Mucosa of descending colon (tissue), 3 donors: ENCODE measurements at regions not wholly inside any gene's neighbourhood (a gene's known extent, or its start where the extent isn't known, plus 50 kb on each side); places are given as distances from the start of the nearest gene placed in this dataset.
A peak's percentile ranks its signal among the peaks of the same experiment; 100 is the strongest.

Experiments used
- ATAC-seq: fragments of 200-7000 bp; cut with Tn5 transposase; one replicate; pipeline ENCODE4 v1.9.1; 2020; ENCODE audit warnings: mild to moderate bottlenecking, moderate library complexity
- DNase-seq, 3 donors: peaks; one replicate each; pipeline ENCODE4 v3.0.0-alpha.2; 2020
- H3K36me3 ChIP-seq: fragments of 200-600 bp; one replicate; pipeline ENCODE4 v1.8.0; 2021; ENCODE audit warnings: low read depth, mild to moderate bottlenecking
- H3K4me1 ChIP-seq: fragments of 200-600 bp; one replicate; pipeline ENCODE4 v1.8.0; 2021; ENCODE audit warnings: low read depth, mild to moderate bottlenecking
- H3K4me3 ChIP-seq: fragments of 200-600 bp; one replicate; pipeline ENCODE4 v1.8.0; 2021; ENCODE audit warnings: mild to moderate bottlenecking
- H3K9me3 ChIP-seq: fragments of 200-600 bp; one replicate; pipeline ENCODE4 v1.8.0; 2021; ENCODE audit warnings: mild to moderate bottlenecking
- intact Hi-C, 2 donors: fragments of 100-400 bp; cut with DNase I in 1 of 2; cut with micrococcal nuclease in 1 of 2; formaldehyde crosslinking; loops; one replicate each; pipeline versions ENCODE4 v1.11.0 to v1.11.1; 2022; cut with DNase I, micrococcal nuclease
- TF ChIP-seq, protein P1 (sequence below): fragments of 200-600 bp; IDR thresholded peaks from one replicate; pipeline ENCODE4 v1.8.0; 2022; ENCODE audit warnings: antibody characterized with exemption, mild to moderate bottlenecking
- donor health status: DM: no; HTN: no; CAD: no; lungs with moderate emphysema.
- donor health status: DM: no; HTN: no; CAD: no.
- donor health status: DM: no; HTN: yes; CAD: no.

DNA sequence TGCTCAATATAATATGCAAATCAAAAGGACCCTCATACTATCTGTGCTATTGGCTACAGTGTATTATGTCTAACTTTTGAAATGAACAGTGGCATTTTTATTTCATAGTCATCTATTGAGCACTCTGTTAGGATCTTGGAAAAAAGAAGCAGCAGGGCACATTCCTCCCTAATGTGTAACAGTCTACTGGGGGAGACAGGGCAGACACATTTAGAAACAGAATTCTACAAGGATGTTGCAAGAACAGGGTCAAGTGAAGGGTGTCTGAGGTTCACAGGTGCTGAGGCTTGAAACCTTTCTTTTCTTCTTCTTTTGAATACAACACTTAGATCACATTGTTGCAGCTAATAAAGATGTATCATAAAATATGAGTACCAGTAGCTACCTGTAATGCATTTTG, 129.7 kb upstream of the SLC4A4 start:
- ATAC-seq: no peak
- peaks cover 8% of the 10 kb centered on the region for H3K4me1 ChIP-seq
- no peak for DNase-seq
- H3K4me3 ChIP-seq: no peak overlapping the region
- TF ChIP-seq, protein P1, sequence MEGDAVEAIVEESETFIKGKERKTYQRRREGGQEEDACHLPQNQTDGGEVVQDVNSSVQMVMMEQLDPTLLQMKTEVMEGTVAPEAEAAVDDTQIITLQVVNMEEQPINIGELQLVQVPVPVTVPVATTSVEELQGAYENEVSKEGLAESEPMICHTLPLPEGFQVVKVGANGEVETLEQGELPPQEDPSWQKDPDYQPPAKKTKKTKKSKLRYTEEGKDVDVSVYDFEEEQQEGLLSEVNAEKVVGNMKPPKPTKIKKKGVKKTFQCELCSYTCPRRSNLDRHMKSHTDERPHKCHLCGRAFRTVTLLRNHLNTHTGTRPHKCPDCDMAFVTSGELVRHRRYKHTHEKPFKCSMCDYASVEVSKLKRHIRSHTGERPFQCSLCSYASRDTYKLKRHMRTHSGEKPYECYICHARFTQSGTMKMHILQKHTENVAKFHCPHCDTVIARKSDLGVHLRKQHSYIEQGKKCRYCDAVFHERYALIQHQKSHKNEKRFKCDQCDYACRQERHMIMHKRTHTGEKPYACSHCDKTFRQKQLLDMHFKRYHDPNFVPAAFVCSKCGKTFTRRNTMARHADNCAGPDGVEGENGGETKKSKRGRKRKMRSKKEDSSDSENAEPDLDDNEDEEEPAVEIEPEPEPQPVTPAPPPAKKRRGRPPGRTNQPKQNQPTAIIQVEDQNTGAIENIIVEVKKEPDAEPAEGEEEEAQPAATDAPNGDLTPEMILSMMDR: no peak
- H3K9me3 ChIP-seq: no peaks in the 10 kb centered on the region
- no peaks in the 10 kb centered on the region for H3K36me3 ChIP-seq
- intact Hi-C loops: no loop called here

DNA sequence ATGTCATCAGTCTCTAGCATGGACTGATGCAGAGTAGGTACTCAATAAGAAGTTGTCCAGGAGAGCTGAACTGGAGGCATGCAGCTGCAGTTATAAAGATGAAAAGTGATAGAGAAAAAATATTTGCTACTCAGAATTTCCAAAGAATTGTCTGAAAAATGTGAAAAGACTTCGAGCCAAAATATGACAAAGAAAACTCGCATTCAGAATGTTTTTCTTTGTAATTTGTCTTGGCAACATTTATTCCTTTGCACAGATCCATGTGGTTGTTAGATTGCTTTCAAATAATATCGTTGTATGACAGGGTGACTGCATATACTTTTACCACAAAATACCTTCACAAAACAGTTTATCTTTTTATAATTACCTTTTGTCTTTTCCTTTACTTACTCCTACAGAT, 128.0 kb upstream of the SLC4A4 start:
- no peak overlapping the region for H3K4me3 ChIP-seq
- no peaks in the 10 kb centered on the region for H3K9me3 ChIP-seq
- intact Hi-C loops: no loop called here
- TF ChIP-seq, protein P1: no peak
- ATAC-seq (no peak), DNase-seq (no peak)
- H3K4me1 ChIP-seq: peaks cover 8% of the 10 kb centered on the region
- no peaks in the 10 kb centered on the region for H3K36me3 ChIP-seq

DNA sequence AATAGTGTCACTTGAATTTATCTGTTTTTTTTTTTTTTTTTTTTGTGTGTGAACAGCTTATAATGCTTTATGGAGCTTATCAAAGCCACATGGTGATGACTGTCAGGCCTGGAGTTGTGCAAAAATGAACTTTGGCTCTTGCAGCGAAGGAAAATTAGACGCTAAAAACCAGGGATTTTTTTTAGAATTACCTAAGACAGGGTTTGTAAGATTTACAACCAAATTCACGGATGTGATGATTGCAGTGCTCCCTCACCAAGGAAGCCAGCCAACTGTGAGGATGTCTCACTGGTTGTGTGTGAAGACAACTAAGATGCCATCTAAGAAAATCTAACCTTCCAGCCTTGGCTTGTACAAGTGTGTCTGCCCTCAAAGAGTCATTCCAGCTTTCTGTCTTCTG, 127.1 kb upstream of the SLC4A4 start:
- TF ChIP-seq, protein P1: no peak
- ATAC-seq: peak; percentile 71

DNA sequence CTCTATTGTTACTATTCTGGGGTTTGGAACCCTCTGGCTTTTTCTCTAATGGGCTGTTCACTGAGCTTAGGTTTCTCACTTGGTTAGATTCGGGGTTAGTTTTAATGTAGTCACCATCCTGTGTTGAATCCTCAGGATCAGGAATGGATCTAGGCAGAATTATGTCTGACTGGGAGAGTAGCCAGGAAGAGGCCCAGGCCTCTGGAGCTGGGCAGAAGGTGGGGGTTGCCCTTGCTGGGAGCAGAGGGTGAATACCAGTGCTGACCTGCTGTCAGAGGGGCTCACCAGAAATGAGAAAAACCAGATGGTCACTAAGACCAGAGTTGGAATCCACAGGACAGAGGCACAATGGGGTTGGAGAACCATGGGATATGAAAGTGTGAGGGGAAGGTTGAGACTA, 126.6 kb upstream of the SLC4A4 start:
- intact Hi-C loops: no loop called here
- H3K4me1 ChIP-seq: peaks cover 8% of the 10 kb centered on the region
- no peaks in the 10 kb centered on the region for H3K9me3 ChIP-seq
- no peak overlapping the region for H3K4me3 ChIP-seq
- ATAC-seq (peak; percentile 11), DNase-seq (no peak)
- H3K36me3 ChIP-seq: no peaks in the 10 kb centered on the region
- TF ChIP-seq, protein P1: no peak

More for the DNA sequence above, 127.1 kb upstream of the SLC4A4 start:
- no peak overlapping the region for H3K4me3 ChIP-seq
- intact Hi-C loops: no loop called here
- no peaks in the 10 kb centered on the region for H3K9me3 ChIP-seq
- peaks cover 8% of the 10 kb centered on the region for H3K4me1 ChIP-seq
- no peak for DNase-seq
- no peaks in the 10 kb centered on the region for H3K36me3 ChIP-seq

DNA sequence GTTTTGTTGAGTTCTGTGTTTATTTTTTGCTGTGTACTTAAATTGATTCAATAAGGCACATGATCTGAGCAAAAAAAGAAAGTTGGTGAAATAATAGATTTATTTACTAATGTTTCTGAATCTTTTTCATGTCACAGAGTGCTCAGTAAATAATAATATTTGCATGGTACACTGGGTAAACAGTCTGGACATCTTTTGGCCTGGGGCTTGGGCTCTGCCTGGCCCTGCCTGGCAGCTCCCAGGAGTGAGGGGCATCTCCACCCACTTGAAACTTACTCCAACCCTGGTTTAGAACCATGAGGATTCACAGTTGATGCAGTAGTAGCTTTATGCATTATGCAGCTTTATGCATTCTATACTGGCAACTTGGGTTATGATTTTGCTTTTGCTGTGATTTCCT, 124.2 kb upstream of the SLC4A4 start:
- H3K9me3 ChIP-seq: no peaks in the 10 kb centered on the region
- DNase-seq: no peak
- no peak overlapping the region for H3K4me3 ChIP-seq
- no peak for ATAC-seq
- peaks cover 8% of the 10 kb centered on the region for H3K4me1 ChIP-seq
- TF ChIP-seq, protein P1: no peak
- intact Hi-C loops: no loop called here
- H3K36me3 ChIP-seq: no peaks in the 10 kb centered on the region

DNA sequence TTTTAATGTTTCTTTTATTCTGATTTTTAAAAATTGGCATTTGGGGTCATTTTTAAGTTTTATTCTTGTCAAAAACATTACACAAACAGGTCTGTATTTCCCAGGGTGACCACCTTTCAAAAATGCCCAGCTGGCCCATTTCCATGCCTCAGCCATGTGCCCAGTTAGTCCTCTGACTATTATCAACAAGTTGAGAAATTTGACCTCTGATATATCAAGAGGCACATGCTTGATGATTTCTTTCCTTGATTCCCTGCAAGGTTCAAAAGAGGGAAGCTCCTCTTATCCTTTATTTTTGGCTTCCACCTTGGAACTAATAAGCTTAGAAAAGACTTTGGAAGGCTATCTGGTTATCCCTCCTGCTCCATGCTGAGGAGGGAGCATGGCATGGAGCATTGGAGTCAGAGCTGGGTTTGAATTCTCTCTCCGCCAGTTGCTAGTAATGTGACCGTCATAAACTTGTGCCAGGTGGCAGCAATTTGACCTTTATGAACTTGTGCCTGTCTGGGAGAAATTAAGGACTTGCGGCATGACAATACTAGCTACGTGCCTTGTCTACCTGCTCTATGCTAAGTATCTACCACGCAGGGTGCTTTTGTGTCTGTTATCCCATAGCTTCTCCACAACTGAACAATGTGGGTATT, 122.4 kb upstream of the SLC4A4 start:
- TF ChIP-seq, protein P1: no peak
- Histone ChIP-seq H3K4me1 (peaks cover under 1% of the 10 kb centered on the region), H3K9me3 (no peaks in the 10 kb centered on the region), H3K36me3 (no peaks in the 10 kb centered on the region), H3K4me3 (no peak overlapping the region)
- intact Hi-C loops: no loop called here
- ATAC-seq (no peak), DNase-seq (no peak)
